HG03139 (cell line): ENCODE measurements at regions not wholly inside any gene's neighbourhood (a gene's known extent, or its start where the extent isn't known, plus 50 kb on each side); places are given as distances from the start of the nearest gene placed in this dataset.
"Not testable (repeated sequence)": the region's sequence is repeated elsewhere in the genome, so short reads cannot be mapped to it uniquely, and the experiment has no call there.

Source experiments
- ATAC-seq: cut with Tn5 transposase; IDR thresholded peaks from one replicate; pipeline ENCODE4 v1.9.1; 2021; ENCODE audit not compliant: unreplicated experiment

GRCh38 chr17:12195418-12195817, 174.7 kb downstream of the MAP2K4 start:
- ATAC-seq: no peak

GRCh38 chr17:12201294-12201880, 180.7 kb downstream of the MAP2K4 start:
- no peak for ATAC-seq

DNA sequence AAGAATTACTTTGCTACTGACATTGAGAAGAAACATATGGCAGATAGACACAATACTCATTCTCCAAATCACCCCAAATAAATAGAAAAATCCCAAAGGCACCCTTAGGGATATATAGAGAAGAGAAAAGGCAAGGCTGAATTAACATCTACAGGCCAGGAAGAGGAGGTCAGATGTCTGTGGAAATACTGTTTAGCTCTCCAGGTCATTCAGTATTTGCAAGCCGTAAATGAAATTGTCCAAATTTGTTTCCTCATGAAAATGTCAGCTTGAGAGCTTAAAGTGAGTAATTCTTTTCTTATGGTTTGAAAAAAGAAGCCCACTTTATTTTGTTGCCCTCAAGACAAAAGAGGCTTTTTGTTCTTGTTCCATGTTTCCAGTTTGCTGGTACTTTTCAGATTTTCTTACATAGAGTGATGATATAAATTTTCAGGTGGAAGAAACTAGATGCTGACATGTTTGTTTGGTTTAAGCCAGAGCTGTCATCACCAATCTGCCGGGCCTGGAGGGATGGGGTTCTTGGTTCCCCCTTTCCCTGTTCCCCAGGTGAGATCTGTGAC, 189.0 kb downstream of the MAP2K4 start:
- no peak for ATAC-seq

DNA sequence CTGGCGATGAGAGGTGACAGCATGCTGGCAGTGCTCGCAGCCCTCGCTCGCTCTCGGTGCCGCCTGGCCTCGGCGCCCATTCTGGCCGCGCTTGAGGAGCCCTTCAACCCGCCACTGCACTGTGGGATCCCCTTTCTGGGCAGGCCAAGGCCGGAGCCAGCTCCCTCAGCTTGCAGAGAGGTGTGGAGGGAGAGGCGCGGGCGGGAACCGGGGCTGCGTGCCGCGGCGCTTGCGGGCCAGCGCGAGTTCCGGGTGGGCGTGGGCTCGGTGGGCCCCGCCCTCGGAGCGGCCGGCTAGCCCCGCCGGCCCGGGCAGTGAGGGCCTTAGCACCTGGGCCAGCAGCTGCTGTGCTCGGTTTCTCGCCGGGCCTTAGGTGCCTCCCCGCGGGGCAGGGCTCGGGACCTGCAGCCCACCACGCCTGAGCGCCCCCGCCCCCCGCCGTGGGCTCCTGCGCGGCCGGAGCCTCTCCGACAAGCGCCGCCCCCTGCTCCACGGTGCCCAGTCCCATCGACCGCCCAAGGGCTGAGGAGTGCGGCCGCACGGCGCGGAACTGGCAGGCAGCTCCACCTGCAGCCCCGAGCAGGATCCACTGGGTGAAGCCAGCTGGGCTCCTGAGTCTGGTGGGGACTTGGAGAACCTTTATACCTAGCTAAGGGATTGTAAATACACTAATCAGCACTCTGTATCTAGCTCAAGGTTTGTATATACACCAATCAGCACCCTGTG, 200.2 kb downstream of the MAP2K4 start:
- ATAC-seq: not testable (repeated sequence)

DNA sequence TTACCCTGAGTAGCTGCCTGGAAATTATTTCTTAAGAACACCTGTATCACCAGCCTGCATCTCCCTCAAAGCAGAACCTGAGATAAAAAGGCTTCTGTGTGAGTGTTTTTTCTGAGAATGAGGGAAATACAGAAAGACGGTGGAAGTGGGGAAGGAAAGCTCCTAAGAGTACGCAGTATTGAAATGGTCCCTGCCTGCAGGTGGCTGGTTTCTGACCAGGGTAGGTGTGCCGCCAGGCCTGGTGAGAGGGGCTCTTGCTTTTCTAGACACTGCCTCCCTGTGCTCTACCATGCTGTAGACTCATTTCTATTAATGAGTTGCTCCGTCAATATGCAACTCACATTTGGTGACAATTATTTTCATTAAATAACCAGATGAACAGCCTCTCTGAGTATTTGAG, 201.7 kb downstream of the MAP2K4 start:
- ATAC-seq: no peak

DNA sequence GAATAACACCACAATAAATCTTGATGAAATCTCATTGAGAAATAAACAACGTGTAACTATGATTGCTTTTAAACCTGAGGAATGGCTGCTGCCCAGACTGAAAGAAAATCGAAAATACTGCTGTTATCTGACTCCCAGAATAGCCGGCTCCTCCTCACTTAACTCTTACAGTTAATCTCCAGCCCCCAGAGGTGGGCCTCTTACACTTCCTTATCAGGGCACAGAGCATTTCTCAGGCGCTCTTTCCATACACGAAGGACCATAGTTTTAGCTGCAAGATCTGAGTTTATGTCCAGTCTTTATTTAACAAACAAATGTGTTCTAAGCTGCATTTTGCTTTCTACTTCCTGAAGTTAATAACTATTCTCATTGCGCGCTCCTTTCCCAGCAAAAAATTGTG, 206.9 kb downstream of the MAP2K4 start:
- no peak for ATAC-seq

GRCh38 chr17:12229335-12229734, 208.7 kb downstream of the MAP2K4 start:
- no peak for ATAC-seq

GRCh38 chr17:12230481-12231354, 210.0 kb downstream of the MAP2K4 start:
- no peak for ATAC-seq

DNA sequence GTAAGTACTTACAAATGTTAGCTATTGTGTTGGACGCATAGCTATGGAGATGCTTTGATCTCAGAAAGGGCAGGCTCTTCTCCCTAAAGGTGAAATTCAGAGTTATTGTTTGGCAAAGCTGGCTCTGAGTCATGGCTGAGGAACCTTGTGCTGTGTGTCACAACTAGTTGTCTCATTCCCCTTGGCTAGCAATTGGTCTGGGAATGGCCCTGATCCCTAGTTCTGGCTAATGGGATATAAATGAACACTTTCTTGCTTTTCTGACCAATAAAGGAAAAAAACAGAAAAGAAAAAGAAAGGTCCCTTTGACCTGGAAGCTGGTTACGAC, 210.6 kb downstream of the MAP2K4 start:
- no peak for ATAC-seq

- not testable (repeated sequence) for ATAC-seq
These were observed 218.3 kb downstream of the MAP2K4 start for GRCh38 chr17:12239021-12239420.

DNA sequence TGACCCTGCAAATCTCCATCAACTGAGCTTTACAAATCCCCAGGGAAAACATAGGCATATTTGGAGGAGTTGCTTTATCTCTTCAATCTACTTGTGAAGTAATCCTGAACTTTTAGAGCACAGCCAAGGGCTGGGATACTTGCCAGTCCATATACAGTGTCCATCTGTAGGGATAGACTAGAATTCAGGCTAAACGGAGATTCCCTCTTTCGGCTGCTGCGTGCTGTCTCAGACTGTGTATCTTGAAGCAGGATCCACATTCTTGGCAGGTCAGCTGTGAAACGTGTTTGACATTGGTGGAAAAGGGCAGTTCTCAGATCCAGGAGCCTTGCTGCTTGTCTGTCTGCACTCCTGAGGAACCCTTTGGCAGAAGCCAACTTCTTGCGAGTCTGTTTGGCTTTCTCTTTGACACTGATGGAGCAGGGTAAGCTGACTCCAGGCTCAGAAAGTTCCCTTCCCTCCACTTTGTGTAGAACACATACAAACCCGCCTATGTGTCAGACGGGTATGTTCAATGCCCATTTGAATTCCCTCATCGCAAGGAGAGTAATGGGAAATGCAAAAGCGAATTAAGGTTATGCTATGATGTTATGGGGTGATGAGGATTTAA, 221.8 kb downstream of the MAP2K4 start:
- no peak for ATAC-seq

DNA sequence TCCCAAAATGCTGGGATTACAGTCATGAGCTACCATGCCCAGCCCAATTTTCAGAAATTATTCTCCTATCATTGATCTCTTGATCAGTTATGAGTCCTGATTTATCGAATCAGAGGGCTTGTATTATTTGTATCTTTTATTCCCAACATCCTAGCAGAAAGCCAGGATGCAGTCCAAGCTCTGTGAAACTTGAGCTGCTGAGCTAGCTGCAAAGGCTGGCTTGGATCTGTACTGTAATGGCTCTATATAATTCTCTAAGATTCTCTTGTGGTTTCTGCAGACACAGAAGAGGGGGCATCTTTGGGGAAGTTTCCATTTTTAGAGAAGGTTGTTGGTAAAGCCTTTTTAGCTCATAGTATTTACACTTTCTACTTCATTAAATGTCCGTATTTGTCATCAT, 227.1 kb downstream of the MAP2K4 start:
- no peak for ATAC-seq

GRCh38 chr17:12250973-12251372, 230.3 kb downstream of the MAP2K4 start:
- no peak for ATAC-seq

- ATAC-seq: no peak
These were observed 231.8 kb downstream of the MAP2K4 start for GRCh38 chr17:12252462-12252861.

DNA sequence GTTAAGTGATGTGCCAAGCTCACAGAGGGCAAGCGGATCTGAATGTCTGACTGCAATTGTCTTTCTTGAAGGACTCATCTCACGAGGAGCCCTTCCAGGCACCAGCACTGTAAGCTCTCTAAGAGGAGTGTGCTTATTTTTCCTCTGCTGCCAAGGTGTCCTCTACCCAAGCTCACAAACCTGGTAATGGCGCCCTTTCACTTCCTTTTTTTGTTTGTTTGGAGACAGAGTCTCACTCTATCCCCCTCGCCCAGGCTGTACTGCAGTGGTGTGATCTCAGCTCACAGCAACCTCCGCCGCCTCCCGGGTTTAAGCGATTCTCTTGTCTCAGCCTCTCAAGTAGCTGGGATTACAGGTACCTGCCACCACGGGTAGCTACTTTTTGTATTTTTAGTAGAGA, 233.8 kb downstream of the MAP2K4 start:
- no peak for ATAC-seq

DNA sequence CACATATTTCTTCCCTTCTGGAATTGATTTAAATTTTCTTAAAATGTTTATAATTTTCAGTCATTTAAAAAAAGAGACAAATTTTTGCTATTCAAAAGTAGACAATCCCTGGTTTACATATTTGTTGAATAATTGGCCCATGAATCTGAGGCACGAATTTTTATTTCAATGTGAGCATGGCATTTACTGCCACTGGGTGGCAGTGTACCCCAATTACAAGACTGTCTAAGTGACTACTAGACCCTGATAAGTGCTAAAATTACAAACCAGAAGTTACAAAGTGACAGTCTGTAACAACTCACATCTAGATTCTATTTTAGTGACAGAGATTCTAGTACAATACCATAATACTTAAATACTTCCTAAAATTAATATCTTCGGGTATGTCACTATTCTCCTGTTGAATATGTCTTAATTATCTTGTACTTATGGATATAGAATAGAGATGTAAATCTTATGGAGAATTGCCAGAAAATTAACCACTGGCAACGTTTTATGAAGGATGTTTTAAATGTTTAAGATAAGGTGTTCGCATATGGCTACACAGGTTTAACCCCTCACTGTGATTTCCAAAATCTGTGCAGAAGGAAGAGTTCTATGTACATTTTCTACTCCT, 235.8 kb downstream of the MAP2K4 start:
- ATAC-seq: no peak

- ATAC-seq: no peak
These were observed 236.5 kb downstream of the MAP2K4 start for GRCh38 chr17:12257176-12257575.

GRCh38 chr17:12261354-12261753, 240.7 kb downstream of the MAP2K4 start:
- ATAC-seq: no peak

DNA sequence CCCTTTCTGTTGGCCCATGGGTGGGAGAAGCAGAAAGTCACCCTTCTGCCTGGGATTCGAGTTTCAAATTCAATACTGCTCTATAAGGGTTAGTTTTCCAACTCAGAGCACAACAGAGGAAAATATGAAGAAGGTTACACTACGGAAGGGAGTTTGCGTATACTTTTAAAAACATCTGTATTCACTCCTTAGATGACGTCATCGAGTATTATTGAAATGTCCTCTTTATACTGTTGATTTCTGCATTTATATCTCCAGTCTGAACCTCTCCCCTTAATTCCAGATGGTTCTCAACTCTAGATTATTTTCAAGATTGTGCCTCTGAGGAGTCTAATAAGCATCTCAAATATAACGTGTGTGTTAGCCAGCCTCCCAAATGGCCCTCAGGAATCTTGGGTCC, 249.1 kb downstream of the MAP2K4 start:
- ATAC-seq: no peak

GRCh38 chr17:12277827-12278226, 257.1 kb downstream of the MAP2K4 start:
- ATAC-seq: no peak

- no peak for ATAC-seq
These were observed 261.4 kb downstream of the MAP2K4 start for GRCh38 chr17:12282056-12282455.
